ENCODE measurements at regions not wholly inside any gene's neighbourhood (a gene's known extent, or its start where the extent isn't known, plus 50 kb on each side); places are given as distances from the start of the nearest gene placed in this dataset.
A peak's percentile ranks its signal among the peaks of the same experiment; 100 is the strongest.

GRCh38 chr4:133981327-133981726 is 220.3 kb downstream of the PABPC4L start:
- Histone ChIP-seq H3K4me3 (ENCODE audit: low read depth, low read length, poor library complexity, severe bottlenecking) (no peak overlapping the region), H3K27ac (ENCODE audit: low read depth, low read length, poor library complexity, severe bottlenecking) (no peak overlapping the region), H3K27me3 (replicated peaks; ENCODE audit: insufficient read depth, low read depth, low read length, poor library complexity) (no peaks in the 10 kb centered on the region), H3K9me3 (ENCODE audit: low read depth, low read length, poor library complexity, severe bottlenecking) (no peaks in the 10 kb centered on the region), H3K36me3 (ENCODE audit: insufficient read depth, low read length, poor library complexity, severe bottlenecking) (no peaks in the 10 kb centered on the region), H3K4me1 (ENCODE audit: insufficient read depth, low read length, poor library complexity, severe bottlenecking) (no peaks in the 10 kb centered on the region)
- intact Hi-C loops (cut with micrococcal nuclease; ENCODE audit: unreplicated experiment), result no loop called here
- POLR2A ChIA-PET (ENCODE audit: low non-redundant PET), result no interaction called here
- CTCF ChIA-PET, result no interaction called here
- BruUV-seq (replicated peaks), result no TSS peak
- TF ChIP-seq EZH2 (IDR thresholded peaks at IDR 0.05; ENCODE audit: borderline replicate concordance, low read depth, low read length, poor library complexity, severe bottlenecking) (no peak), CTCF (conservative IDR thresholded peaks at IDR 0.05; ENCODE audit: low read depth, low read length) (no peak)
- DNase-seq (ENCODE audit: low spot score), result no peak

- DNase-seq (ENCODE audit: low spot score), result no peak
- Histone ChIP-seq H3K27ac (ENCODE audit: low read depth, low read length, poor library complexity, severe bottlenecking) (no peak overlapping the region), H3K4me1 (ENCODE audit: insufficient read depth, low read length, poor library complexity, severe bottlenecking) (no peaks in the 10 kb centered on the region), H3K9me3 (ENCODE audit: low read depth, low read length, poor library complexity, severe bottlenecking) (no peaks in the 10 kb centered on the region), H3K36me3 (ENCODE audit: insufficient read depth, low read length, poor library complexity, severe bottlenecking) (no peaks in the 10 kb centered on the region), H3K4me3 (ENCODE audit: low read depth, low read length, poor library complexity, severe bottlenecking) (no peak overlapping the region), H3K27me3 (replicated peaks; ENCODE audit: insufficient read depth, low read depth, low read length, poor library complexity) (no peaks in the 10 kb centered on the region)
- TF ChIP-seq CTCF (conservative IDR thresholded peaks at IDR 0.05; ENCODE audit: low read depth, low read length) (no peak), EZH2 (IDR thresholded peaks at IDR 0.05; ENCODE audit: borderline replicate concordance, low read depth, low read length, poor library complexity, severe bottlenecking) (no peak)
- CTCF ChIA-PET, result no interaction called here
- intact Hi-C loops (cut with micrococcal nuclease; ENCODE audit: unreplicated experiment), result no loop called here
- POLR2A ChIA-PET (ENCODE audit: low non-redundant PET), result no interaction called here
- no TSS peak for BruUV-seq (replicated peaks)
Observed at GRCh38 chr4:133972586-133972985, 229.0 kb downstream of the PABPC4L start.

- peaks cover 8% of the 10 kb centered on the region for H3K9me3 ChIP-seq (ENCODE audit: low read depth, low read length, poor library complexity, severe bottlenecking)
- H3K27ac ChIP-seq (ENCODE audit: low read depth, low read length, poor library complexity, severe bottlenecking), result no peak overlapping the region
- no peaks in the 10 kb centered on the region for H3K36me3 ChIP-seq (ENCODE audit: insufficient read depth, low read length, poor library complexity, severe bottlenecking)
- no TSS peak for BruUV-seq (replicated peaks)
- ChIA-PET POLR2A (ENCODE audit: low non-redundant PET) (no interaction called here), CTCF (no interaction called here)
- no peak for TF ChIP-seq CTCF (conservative IDR thresholded peaks at IDR 0.05; ENCODE audit: low read depth, low read length)
- no peaks in the 10 kb centered on the region for H3K4me1 ChIP-seq (ENCODE audit: insufficient read depth, low read length, poor library complexity, severe bottlenecking)
- DNase-seq (ENCODE audit: low spot score), result peak; percentile 74
- H3K27me3 ChIP-seq (replicated peaks; ENCODE audit: insufficient read depth, low read depth, low read length, poor library complexity), result no peaks in the 10 kb centered on the region
- H3K4me3 ChIP-seq (ENCODE audit: low read depth, low read length, poor library complexity, severe bottlenecking), result no peak overlapping the region
- intact Hi-C loops (cut with micrococcal nuclease; ENCODE audit: unreplicated experiment), result no loop called here
Observed at GRCh38 chr4:133969202-133969848, 232.3 kb downstream of the PABPC4L start.
